Adrenal gland (tissue), 9 donors: ENCODE measurements at regions not wholly inside any gene's neighbourhood (a gene's known extent, or its start where the extent isn't known, plus 50 kb on each side); places are given as distances from the start of the nearest gene placed in this dataset.

ENCODE experiments used
- DNase-seq, 7 donors: peaks; one replicate each; pipeline ENCODE4 v3.0.0-alpha.2; 2019 to 2020
- H3K27ac ChIP-seq, 5 donors: fragments of 200-600 bp; sonication (generic) in 4 of 5; 1 replicate in 3 of 5; 2 replicates in 2 of 5; pipeline versions ENCODE4 v1.5.1 to v1.8.0; 2016 to 2020; ENCODE audit warnings: mild to moderate bottlenecking in 1 of 5
- H3K27me3 ChIP-seq: fragments of 200-600 bp; 2 replicates; pipeline ENCODE4 v1.8.0; 2021
- H3K36me3 ChIP-seq, 2 donors: fragments of 200-600 bp; replicated peaks in 1 of 2; 1 replicate in 1 of 2; 2 replicates in 1 of 2; pipeline versions ENCODE4 v1.5.1 to v1.8.0; 2018 to 2022
- H3K4me1 ChIP-seq, 2 donors: fragments of 200-600 bp; replicated peaks in 1 of 2; 1 replicate in 1 of 2; 2 replicates in 1 of 2; pipeline versions ENCODE4 v1.5.1 to v1.8.0; 2018 to 2021
- H3K4me3 ChIP-seq, 4 donors: fragments of 200-600 bp; sonication (generic) in 3 of 4; one replicate each; pipeline ENCODE4 v1.5.1; 2016 to 2018
- H3K9me3 ChIP-seq, 3 donors: fragments of 200-600 bp; sonication (generic) in 1 of 3; replicated peaks in 1 of 3; 1 replicate in 2 of 3; 2 replicates in 1 of 3; pipeline versions ENCODE4 v1.5.1 to v1.8.0; 2016 to 2021
- POLR2A ChIP-seq, 2 donors: fragments of 450-650 bp; IDR thresholded peaks; one replicate each; pipeline ENCODE4 v1.6.1; 2017; ENCODE audit warnings: antibody characterized with exemption in 2 of 2, mild to moderate bottlenecking in 2 of 2, moderate library complexity in 1 of 2
- WGBS, 4 donors: extraction: QIAGEN DNeasy Blood & Tissue Kit in 2 of 4; methylation state at CpG; one replicate each; pipeline versions ENCODE4 v1.1.5 to v1.1.7; 2013 to 2017; 5-methylcytosine and 5-hydroxymethylcytosine counted together
- intact Hi-C, 2 donors: fragments of 100-400 bp; cut with DNase I; formaldehyde crosslinking; loops; one replicate each; pipeline versions ENCODE4 v1.14.1 to v1.15.0; 2022 to 2023
- TF ChIP-seq, protein P1 (sequence below), 6 experiments: fragments of 450-650 bp in 4 of 6; fragments of 200-600 bp in 2 of 6; sonication (generic) in 1 of 6; IDR thresholded peaks; 1 replicate in 5 of 6; 2 replicates in 1 of 6; pipeline versions ENCODE4 v1.5.1 to v1.8.0; 2016 to 2021; ENCODE audit warnings: antibody characterized with exemption in 6 of 6, mild to moderate bottlenecking in 2 of 6, moderate library complexity in 1 of 6
- donor health status: healthy with polysubstance abuse.
- donor health status: Bipolar disorder and iron deficiency.
- donor health status: DM: yes; HTN: yes; CAD: no.
- donor health status: DM: no; HTN: no; CAD: no.
- donor health status: DM: no; HTN: no; CAD: no.

GRCh38 chr15:93274257-93274656, 185.2 kb upstream of the RGMA start:
- no peak overlapping the region for H3K27ac ChIP-seq
- H3K27me3 ChIP-seq = no peaks in the 10 kb centered on the region
- no peak overlapping the region for H3K4me3 ChIP-seq
- no peaks in the 10 kb centered on the region for H3K36me3 ChIP-seq
- TF ChIP-seq, protein P1, sequence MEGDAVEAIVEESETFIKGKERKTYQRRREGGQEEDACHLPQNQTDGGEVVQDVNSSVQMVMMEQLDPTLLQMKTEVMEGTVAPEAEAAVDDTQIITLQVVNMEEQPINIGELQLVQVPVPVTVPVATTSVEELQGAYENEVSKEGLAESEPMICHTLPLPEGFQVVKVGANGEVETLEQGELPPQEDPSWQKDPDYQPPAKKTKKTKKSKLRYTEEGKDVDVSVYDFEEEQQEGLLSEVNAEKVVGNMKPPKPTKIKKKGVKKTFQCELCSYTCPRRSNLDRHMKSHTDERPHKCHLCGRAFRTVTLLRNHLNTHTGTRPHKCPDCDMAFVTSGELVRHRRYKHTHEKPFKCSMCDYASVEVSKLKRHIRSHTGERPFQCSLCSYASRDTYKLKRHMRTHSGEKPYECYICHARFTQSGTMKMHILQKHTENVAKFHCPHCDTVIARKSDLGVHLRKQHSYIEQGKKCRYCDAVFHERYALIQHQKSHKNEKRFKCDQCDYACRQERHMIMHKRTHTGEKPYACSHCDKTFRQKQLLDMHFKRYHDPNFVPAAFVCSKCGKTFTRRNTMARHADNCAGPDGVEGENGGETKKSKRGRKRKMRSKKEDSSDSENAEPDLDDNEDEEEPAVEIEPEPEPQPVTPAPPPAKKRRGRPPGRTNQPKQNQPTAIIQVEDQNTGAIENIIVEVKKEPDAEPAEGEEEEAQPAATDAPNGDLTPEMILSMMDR (IDR thresholded peaks at IDR 0.05) = no peak
- no peak for TF ChIP-seq POLR2A (IDR thresholded peaks at IDR 0.05)
- H3K9me3 ChIP-seq = peaks cover 0 to 4% (median 0%) of the 10 kb centered on the region in 3 donors
- peak in 1 of 7 donors; percentile 3 for DNase-seq
- intact Hi-C loops = no loop called here
- 70 to 80% (median 79%) methylated on average over 6 of the region's 6 CpGs for WGBS, 4 donors
- H3K4me1 ChIP-seq = no peaks in the 10 kb centered on the region

DNA sequence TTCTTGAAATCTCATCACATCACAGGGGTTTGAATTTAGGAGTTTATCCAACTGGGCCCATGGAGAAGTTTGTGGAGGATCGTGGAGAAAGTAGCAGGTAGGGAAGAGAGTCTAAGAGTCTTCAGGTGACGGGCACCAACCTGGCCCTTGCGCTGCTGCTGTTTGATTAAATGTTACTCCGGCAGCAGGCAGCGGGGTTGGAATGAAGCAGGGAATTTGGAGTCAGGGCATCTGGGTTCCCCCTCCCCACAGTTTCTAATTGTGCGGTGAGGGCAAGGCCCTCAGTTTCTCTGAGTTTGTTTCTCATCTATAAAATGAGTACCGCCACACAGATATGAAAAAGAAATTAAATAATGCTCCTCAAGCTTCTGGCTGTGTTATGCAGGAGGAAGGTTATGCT, 182.9 kb upstream of the RGMA start:
- Histone ChIP-seq H3K4me1 (no peaks in the 10 kb centered on the region), H3K27me3 (no peaks in the 10 kb centered on the region), H3K36me3 (no peaks in the 10 kb centered on the region), H3K9me3 (peaks cover 0 to 4% (median 0%) of the 10 kb centered on the region in 3 donors), H3K4me3 (no peak overlapping the region), H3K27ac (no peak overlapping the region)
- TF ChIP-seq, protein P1 (IDR thresholded peaks at IDR 0.05) = no peak
- no peak for TF ChIP-seq POLR2A (IDR thresholded peaks at IDR 0.05)
- peak in 1 of 7 donors; percentile 13 for DNase-seq
- WGBS, 4 donors = 85 to 95% (median 94%) methylated on average over 7 of the region's 7 CpGs
- intact Hi-C loops = no loop called here

GRCh38 chr15:93270937-93271467, 182.0 kb upstream of the RGMA start:
- Histone ChIP-seq H3K36me3 (no peaks in the 10 kb centered on the region), H3K27ac (no peak overlapping the region), H3K4me3 (no peak overlapping the region), H3K27me3 (no peaks in the 10 kb centered on the region), H3K4me1 (no peaks in the 10 kb centered on the region), H3K9me3 (peaks cover 0 to 4% (median 0%) of the 10 kb centered on the region in 3 donors)
- TF ChIP-seq, protein P1 (IDR thresholded peaks at IDR 0.05) = no peak
- no peak for TF ChIP-seq POLR2A (IDR thresholded peaks at IDR 0.05)
- intact Hi-C loops = no loop called here
- WGBS, 4 donors = 48 to 57% (median 52%) methylated on average over 3 to 8 of the region's 8 CpGs
- DNase-seq = peak in 1 of 7 donors; percentile 37

- Histone ChIP-seq H3K4me3 (no peak overlapping the region), H3K36me3 (no peaks in the 10 kb centered on the region), H3K9me3 (peaks cover 0 to 4% (median 0%) of the 10 kb centered on the region in 3 donors), H3K4me1 (no peaks in the 10 kb centered on the region), H3K27ac (no peak overlapping the region), H3K27me3 (no peaks in the 10 kb centered on the region)
- WGBS, 4 donors = 76 to 92% (median 85%) methylated on average over 4 of the region's 4 CpGs
- DNase-seq = no peak
- intact Hi-C loops = no loop called here
- TF ChIP-seq POLR2A (IDR thresholded peaks at IDR 0.05) = no peak
- TF ChIP-seq, protein P1 (IDR thresholded peaks at IDR 0.05) = no peak
These were observed 179.1 kb upstream of the RGMA start for GRCh38 chr15:93268066-93268465.
